Astrocyte of the spinal cord (primary cell): ENCODE measurements at regions not wholly inside any gene's neighbourhood (a gene's known extent, or its start where the extent isn't known, plus 50 kb on each side); places are given as distances from the start of the nearest gene placed in this dataset.

Experiments
- DNase-seq: peaks from one replicate; pipeline ENCODE4 v3.0.0; 2011; ENCODE audit warnings: low read depth, low spot score
- H3K4me3 ChIP-seq: 2 replicates; pipeline ENCODE4 v1.5.1; 2011; ENCODE audit warnings: low read depth, mild to moderate bottlenecking, low read length, moderate library complexity
- CTCF ChIP-seq: IDR thresholded peaks from 2 replicates; pipeline ENCODE4 v1.5.1; 2012; ENCODE audit warnings: low read depth, mild to moderate bottlenecking, low read length, inconsistent platforms
- in situ Hi-C: cut with HindIII; loops from 2 replicates; pipeline ENCODE4 v1.10.0; 2017; ENCODE audit warnings: low sequenced_read_pairs

- peak; percentile 48 for DNase-seq
- in situ Hi-C loops = no loop called here
Observed at GRCh38 chr3:16720367-16720940, 115.2 kb upstream of the DAZL start.

GRCh38 chr3:16721494-16721893, 116.3 kb upstream of the DAZL start:
- no peak for TF ChIP-seq CTCF
- in situ Hi-C loops = no loop called here
- H3K4me3 ChIP-seq = no peak overlapping the region
- DNase-seq = no peak

More at GRCh38 chr3:16720367-16720940, 115.2 kb upstream of the DAZL start:
- no peak for TF ChIP-seq CTCF
- H3K4me3 ChIP-seq = no peak overlapping the region

- DNase-seq = peak; percentile 53
- in situ Hi-C loops = no loop called here
- peak; percentile 35 for TF ChIP-seq CTCF
- H3K4me3 ChIP-seq = no peak overlapping the region
Observed at GRCh38 chr3:16723978-16724377, 118.8 kb upstream of the DAZL start.

GRCh38 chr3:16724487-16724886, 119.3 kb upstream of the DAZL start:
- no peak for TF ChIP-seq CTCF
- in situ Hi-C loops = no loop called here
- peak; percentile 24 for DNase-seq

GRCh38 chr3:16725972-16726371, 120.7 kb upstream of the DAZL start:
- no peak overlapping the region for H3K4me3 ChIP-seq
- in situ Hi-C loops = no loop called here
- no peak for DNase-seq
- TF ChIP-seq CTCF = no peak

More at GRCh38 chr3:16724487-16724886, 119.3 kb upstream of the DAZL start:
- no peak overlapping the region for H3K4me3 ChIP-seq

GRCh38 chr3:16728770-16729745, 123.8 kb upstream of the DAZL start:
- in situ Hi-C loops = no loop called here

More at GRCh38 chr3:16728770-16729745, 123.8 kb upstream of the DAZL start:
- TF ChIP-seq CTCF = no peak
- H3K4me3 ChIP-seq = no peak overlapping the region
- peak; percentile 54 for DNase-seq
